WI38 (cell line): ENCODE measurements at regions not wholly inside any gene's neighbourhood (a gene's known extent, or its start where the extent isn't known, plus 50 kb on each side); places are given as distances from the start of the nearest gene placed in this dataset.
A peak's percentile ranks its signal among the peaks of the same experiment; 100 is the strongest.

Experiments
- H3K4me3 ChIP-seq: 2 replicates; pipeline ENCODE4 v1.5.1; 2011; ENCODE audit warnings: low read depth, mild to moderate bottlenecking, control low read depth, low read length
- CTCF ChIP-seq: IDR thresholded peaks from 2 replicates; pipeline ENCODE4 v1.5.1; 2012; ENCODE audit warnings: low read depth, mild to moderate bottlenecking, control low read depth, low read length

GRCh38 chr10:109432281-109432680 is 491.0 kb downstream of the XPNPEP1 start:
- TF ChIP-seq CTCF, result no peak
- no peak overlapping the region for H3K4me3 ChIP-seq

GRCh38 chr10:109430799-109431198 is 492.5 kb downstream of the XPNPEP1 start:
- no peak overlapping the region for H3K4me3 ChIP-seq
- TF ChIP-seq CTCF, result no peak

GRCh38 chr10:109430043-109430760 is 493.1 kb downstream of the XPNPEP1 start:
- H3K4me3 ChIP-seq, result no peak overlapping the region
- TF ChIP-seq CTCF, result no peak

- TF ChIP-seq CTCF, result no peak
- H3K4me3 ChIP-seq, result no peak overlapping the region
Observed at GRCh38 chr10:109428775-109429491, 494.4 kb downstream of the XPNPEP1 start.

- TF ChIP-seq CTCF, result peak; percentile 19; the same call in 1 of the 2 replicates
- H3K4me3 ChIP-seq, result no peak overlapping the region
Observed at GRCh38 chr10:109427411-109427810, 495.9 kb downstream of the XPNPEP1 start.

GRCh38 chr10:109426987-109427386 is 496.3 kb downstream of the XPNPEP1 start:
- no peak for TF ChIP-seq CTCF

GRCh38 chr10:109418795-109419194 is 504.5 kb downstream of the XPNPEP1 start:
- H3K4me3 ChIP-seq, result no peak overlapping the region
- no peak for TF ChIP-seq CTCF

More at GRCh38 chr10:109426987-109427386, 496.3 kb downstream of the XPNPEP1 start:
- no peak overlapping the region for H3K4me3 ChIP-seq
